Colonic mucosa (tissue), 4 donors: ENCODE measurements at regions not wholly inside any gene's neighbourhood (a gene's known extent, or its start where the extent isn't known, plus 50 kb on each side); places are given as distances from the start of the nearest gene placed in this dataset.

Experiments used
- DNase-seq: peaks from one replicate; pipeline ENCODE4 v3.0.0-alpha.2; 2020
- H3K27ac ChIP-seq: fragments of 200-600 bp; one replicate; pipeline ENCODE4 v1.8.0; 2021
- H3K27me3 ChIP-seq: fragments of 200-600 bp; one replicate; pipeline ENCODE4 v1.8.0; 2021
- H3K36me3 ChIP-seq: fragments of 200-600 bp; one replicate; pipeline ENCODE4 v1.8.0; 2021
- H3K4me1 ChIP-seq: fragments of 200-600 bp; one replicate; pipeline ENCODE4 v1.8.0; 2021; ENCODE audit warnings: mild to moderate bottlenecking
- H3K4me3 ChIP-seq: fragments of 200-600 bp; one replicate; pipeline ENCODE4 v1.8.0; 2021
- H3K9ac ChIP-seq, 2 donors: one replicate each; pipeline ENCODE4 v1.7.0; 2013; ENCODE audit warnings: control low read depth in 2 of 2, low read depth in 2 of 2, low read length in 2 of 2
- H3K9me3 ChIP-seq: fragments of 200-600 bp; one replicate; pipeline ENCODE4 v1.8.0; 2021
- CTCF ChIP-seq: fragments of 200-600 bp; IDR thresholded peaks from one replicate; pipeline ENCODE4 v1.8.0; 2022; ENCODE audit warnings: antibody characterized with exemption, mild to moderate bottlenecking
- intact Hi-C: fragments of 100-400 bp; cut with DNase I; formaldehyde crosslinking; loops from one replicate; pipeline ENCODE4 v1.14.1; 2022
- donor health status: healthy.
- donor health status: DM: no; HTN: no; CAD: no.
- donor health status: DM: no; HTN: no; CAD: no.

- Histone ChIP-seq H3K4me3 (no peak overlapping the region), H3K9ac (no peak overlapping the region), H3K36me3 (no peaks in the 10 kb centered on the region), H3K9me3 (no peaks in the 10 kb centered on the region), H3K27me3 (no peaks in the 10 kb centered on the region), H3K4me1 (no peaks in the 10 kb centered on the region), H3K27ac (no peak overlapping the region)
- no peak for DNase-seq
- intact Hi-C loops: no loop called here
- no peak for TF ChIP-seq CTCF
Measured at GRCh38 chr17:6218333-6218732, 148.2 kb downstream of the WSCD1 start.

GRCh38 chr17:6215071-6216035 lies 145.2 kb downstream of the WSCD1 start:
- no peak overlapping the region for H3K27ac ChIP-seq

GRCh38 chr17:6213859-6214258 lies 143.7 kb downstream of the WSCD1 start:
- Histone ChIP-seq H3K4me1 (no peaks in the 10 kb centered on the region), H3K36me3 (no peaks in the 10 kb centered on the region), H3K27ac (no peak overlapping the region), H3K27me3 (no peaks in the 10 kb centered on the region), H3K4me3 (no peak overlapping the region), H3K9ac (no peak overlapping the region), H3K9me3 (no peaks in the 10 kb centered on the region)
- intact Hi-C loops: no loop called here
- no peak for DNase-seq
- no peak for TF ChIP-seq CTCF

More at GRCh38 chr17:6215071-6216035, 145.2 kb downstream of the WSCD1 start:
- intact Hi-C loops: no loop called here
- no peaks in the 10 kb centered on the region for H3K27me3 ChIP-seq
- no peak for TF ChIP-seq CTCF
- no peaks in the 10 kb centered on the region for H3K36me3 ChIP-seq
- no peak overlapping the region for H3K4me3 ChIP-seq
- no peaks in the 10 kb centered on the region for H3K9me3 ChIP-seq
- no peak overlapping the region for H3K9ac ChIP-seq
- no peaks in the 10 kb centered on the region for H3K4me1 ChIP-seq
- DNase-seq: no peak

GRCh38 chr17:6212766-6213165 lies 142.6 kb downstream of the WSCD1 start:
- no peaks in the 10 kb centered on the region for H3K9me3 ChIP-seq
- no peaks in the 10 kb centered on the region for H3K36me3 ChIP-seq
- no peak for TF ChIP-seq CTCF
- DNase-seq: no peak
- H3K9ac ChIP-seq: no peak overlapping the region
- intact Hi-C loops: no loop called here
- no peaks in the 10 kb centered on the region for H3K27me3 ChIP-seq
- H3K4me1 ChIP-seq: no peaks in the 10 kb centered on the region
- no peak overlapping the region for H3K27ac ChIP-seq
- no peak overlapping the region for H3K4me3 ChIP-seq

- no peaks in the 10 kb centered on the region for H3K4me1 ChIP-seq
- no peaks in the 10 kb centered on the region for H3K36me3 ChIP-seq
- intact Hi-C loops: no loop called here
- no peaks in the 10 kb centered on the region for H3K9me3 ChIP-seq
- H3K9ac ChIP-seq: no peak overlapping the region
- no peak overlapping the region for H3K4me3 ChIP-seq
- H3K27me3 ChIP-seq: no peaks in the 10 kb centered on the region
- TF ChIP-seq CTCF: no peak
- no peak for DNase-seq
- no peak overlapping the region for H3K27ac ChIP-seq
Measured at GRCh38 chr17:6209829-6210228, 139.7 kb downstream of the WSCD1 start.
